ENCODE measurements at regions not wholly inside any gene's neighbourhood (a gene's known extent, or its start where the extent isn't known, plus 50 kb on each side); places are given as distances from the start of the nearest gene placed in this dataset.

- TF ChIP-seq FOSL1 (IDR thresholded peaks at IDR 0.05; ENCODE audit: insufficient read depth, low read depth, low read length) (no peak), YY1 (IDR thresholded peaks at IDR 0.05; ENCODE audit: low read depth, low read length) (no peak), CBX5 (IDR thresholded peaks at IDR 0.05; ENCODE audit: low read depth, low read length) (no peak), CEBPB (IDR thresholded peaks at IDR 0.05; ENCODE audit: low read depth, low read length) (no peak), ATF3 (IDR thresholded peaks at IDR 0.05; ENCODE audit: insufficient read depth, low read depth, low read length) (no peak), ZNF274 (IDR thresholded peaks at IDR 0.05; ENCODE audit: borderline replicate concordance, extremely low read depth, low read length) (no peak), POLR2A (IDR thresholded peaks at IDR 0.05; ENCODE audit: control extremely low read depth in 1 of 2, low read depth in 2 of 2, low read length in 2 of 2) (no peak), CREB1 (IDR thresholded peaks at IDR 0.05) (no peak), EP300 (IDR thresholded peaks at IDR 0.05; ENCODE audit: borderline replicate concordance in 1 of 2, low read depth in 2 of 2, low read length in 2 of 2) (no peak), EZH2 (IDR thresholded peaks at IDR 0.05; ENCODE audit: low read depth, low read length, severe bottlenecking) (no peak)
- TF ChIP-seq, protein P1, sequence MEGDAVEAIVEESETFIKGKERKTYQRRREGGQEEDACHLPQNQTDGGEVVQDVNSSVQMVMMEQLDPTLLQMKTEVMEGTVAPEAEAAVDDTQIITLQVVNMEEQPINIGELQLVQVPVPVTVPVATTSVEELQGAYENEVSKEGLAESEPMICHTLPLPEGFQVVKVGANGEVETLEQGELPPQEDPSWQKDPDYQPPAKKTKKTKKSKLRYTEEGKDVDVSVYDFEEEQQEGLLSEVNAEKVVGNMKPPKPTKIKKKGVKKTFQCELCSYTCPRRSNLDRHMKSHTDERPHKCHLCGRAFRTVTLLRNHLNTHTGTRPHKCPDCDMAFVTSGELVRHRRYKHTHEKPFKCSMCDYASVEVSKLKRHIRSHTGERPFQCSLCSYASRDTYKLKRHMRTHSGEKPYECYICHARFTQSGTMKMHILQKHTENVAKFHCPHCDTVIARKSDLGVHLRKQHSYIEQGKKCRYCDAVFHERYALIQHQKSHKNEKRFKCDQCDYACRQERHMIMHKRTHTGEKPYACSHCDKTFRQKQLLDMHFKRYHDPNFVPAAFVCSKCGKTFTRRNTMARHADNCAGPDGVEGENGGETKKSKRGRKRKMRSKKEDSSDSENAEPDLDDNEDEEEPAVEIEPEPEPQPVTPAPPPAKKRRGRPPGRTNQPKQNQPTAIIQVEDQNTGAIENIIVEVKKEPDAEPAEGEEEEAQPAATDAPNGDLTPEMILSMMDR (IDR thresholded peaks at IDR 0.05; ENCODE audit: control extremely low read depth in 1 of 3, insufficient read depth in 1 of 3, low read depth in 1 of 3, low read length in 3 of 3): no peak
These were observed 135.2 kb downstream of the ELOVL4 start for GRCh38 chr6:79812195-79812594.

Data from H1 (cell line).